ENCODE measurements at regions not wholly inside any gene's neighbourhood (a gene's known extent, or its start where the extent isn't known, plus 50 kb on each side); places are given as distances from the start of the nearest gene placed in this dataset.

DNA sequence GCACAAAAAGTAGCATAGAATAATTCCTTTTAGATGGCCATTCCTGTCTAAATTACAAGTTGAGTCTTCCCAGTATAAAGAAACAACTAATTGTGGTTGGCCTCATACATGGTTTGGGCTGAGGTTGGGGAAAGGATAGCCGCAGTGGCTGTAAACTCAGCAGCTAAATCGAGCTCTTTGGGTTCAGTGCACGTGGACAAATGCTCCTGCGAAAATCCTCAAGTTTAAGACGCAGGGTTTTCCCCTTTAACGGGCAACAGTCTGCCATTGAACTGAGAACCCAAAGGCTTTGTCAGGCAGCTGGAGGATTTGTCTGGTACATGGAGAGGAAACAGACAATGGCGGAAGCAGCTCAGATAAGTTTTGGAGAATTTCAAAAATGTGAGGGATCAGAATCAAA lies 331.9 kb downstream of the TGFB2 start:
- Histone ChIP-seq H3K36me3 (no peaks in the 10 kb centered on the region), H3K27me3 (no peaks in the 10 kb centered on the region), H3K9me3 (no peaks in the 10 kb centered on the region), H3K27ac (no peak overlapping the region), H3K4me3 (no peak overlapping the region), H3K4me1 (ENCODE audit: insufficient read depth) (no peaks in the 10 kb centered on the region)
- TF ChIP-seq POLR2A (IDR thresholded peaks at IDR 0.05) (no peak), EP300 (IDR thresholded peaks at IDR 0.05) (no peak)
- TF ChIP-seq, protein P1, sequence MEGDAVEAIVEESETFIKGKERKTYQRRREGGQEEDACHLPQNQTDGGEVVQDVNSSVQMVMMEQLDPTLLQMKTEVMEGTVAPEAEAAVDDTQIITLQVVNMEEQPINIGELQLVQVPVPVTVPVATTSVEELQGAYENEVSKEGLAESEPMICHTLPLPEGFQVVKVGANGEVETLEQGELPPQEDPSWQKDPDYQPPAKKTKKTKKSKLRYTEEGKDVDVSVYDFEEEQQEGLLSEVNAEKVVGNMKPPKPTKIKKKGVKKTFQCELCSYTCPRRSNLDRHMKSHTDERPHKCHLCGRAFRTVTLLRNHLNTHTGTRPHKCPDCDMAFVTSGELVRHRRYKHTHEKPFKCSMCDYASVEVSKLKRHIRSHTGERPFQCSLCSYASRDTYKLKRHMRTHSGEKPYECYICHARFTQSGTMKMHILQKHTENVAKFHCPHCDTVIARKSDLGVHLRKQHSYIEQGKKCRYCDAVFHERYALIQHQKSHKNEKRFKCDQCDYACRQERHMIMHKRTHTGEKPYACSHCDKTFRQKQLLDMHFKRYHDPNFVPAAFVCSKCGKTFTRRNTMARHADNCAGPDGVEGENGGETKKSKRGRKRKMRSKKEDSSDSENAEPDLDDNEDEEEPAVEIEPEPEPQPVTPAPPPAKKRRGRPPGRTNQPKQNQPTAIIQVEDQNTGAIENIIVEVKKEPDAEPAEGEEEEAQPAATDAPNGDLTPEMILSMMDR (IDR thresholded peaks at IDR 0.05) = no peak
- intact Hi-C loops (cut with DNase I) = no loop called here
- no peak for DNase-seq
- 74 to 81% (median 77%) methylated on average over 7 of the region's 7 CpGs for WGBS, 3 donors

DNA sequence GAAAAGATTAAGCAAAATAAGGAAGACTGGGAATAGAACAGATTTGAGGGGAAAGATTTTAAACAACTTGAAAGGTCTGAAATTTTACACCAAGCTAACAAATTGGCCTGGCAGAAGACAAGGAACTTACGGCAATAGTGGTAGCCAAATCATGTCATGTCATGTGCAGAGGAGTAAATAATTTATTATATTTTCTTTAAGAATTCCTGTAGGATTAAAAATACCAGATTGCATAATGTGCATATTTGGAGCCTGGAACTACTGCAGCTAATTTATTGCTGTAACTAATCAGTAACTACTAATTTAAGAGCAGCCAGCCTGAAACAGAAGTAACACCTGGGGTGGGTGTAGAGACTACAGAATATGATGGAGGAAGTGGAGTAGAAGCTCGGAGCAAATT lies 334.3 kb downstream of the TGFB2 start:
- H3K4me3 ChIP-seq = no peak overlapping the region
- no peaks in the 10 kb centered on the region for H3K4me1 ChIP-seq (ENCODE audit: insufficient read depth)
- H3K27ac ChIP-seq = no peak overlapping the region
- intact Hi-C loops (cut with DNase I) = no loop called here
- H3K27me3 ChIP-seq = no peaks in the 10 kb centered on the region
- WGBS, 3 donors = 67 to 95% (median 85%) methylated on average over 2 of the region's 2 CpGs
- no peak for DNase-seq
- TF ChIP-seq EP300 (IDR thresholded peaks at IDR 0.05) (no peak), POLR2A (IDR thresholded peaks at IDR 0.05) (no peak)
- TF ChIP-seq, protein P1 (IDR thresholded peaks at IDR 0.05) = no peak
- H3K36me3 ChIP-seq = no peaks in the 10 kb centered on the region
- no peaks in the 10 kb centered on the region for H3K9me3 ChIP-seq

DNA sequence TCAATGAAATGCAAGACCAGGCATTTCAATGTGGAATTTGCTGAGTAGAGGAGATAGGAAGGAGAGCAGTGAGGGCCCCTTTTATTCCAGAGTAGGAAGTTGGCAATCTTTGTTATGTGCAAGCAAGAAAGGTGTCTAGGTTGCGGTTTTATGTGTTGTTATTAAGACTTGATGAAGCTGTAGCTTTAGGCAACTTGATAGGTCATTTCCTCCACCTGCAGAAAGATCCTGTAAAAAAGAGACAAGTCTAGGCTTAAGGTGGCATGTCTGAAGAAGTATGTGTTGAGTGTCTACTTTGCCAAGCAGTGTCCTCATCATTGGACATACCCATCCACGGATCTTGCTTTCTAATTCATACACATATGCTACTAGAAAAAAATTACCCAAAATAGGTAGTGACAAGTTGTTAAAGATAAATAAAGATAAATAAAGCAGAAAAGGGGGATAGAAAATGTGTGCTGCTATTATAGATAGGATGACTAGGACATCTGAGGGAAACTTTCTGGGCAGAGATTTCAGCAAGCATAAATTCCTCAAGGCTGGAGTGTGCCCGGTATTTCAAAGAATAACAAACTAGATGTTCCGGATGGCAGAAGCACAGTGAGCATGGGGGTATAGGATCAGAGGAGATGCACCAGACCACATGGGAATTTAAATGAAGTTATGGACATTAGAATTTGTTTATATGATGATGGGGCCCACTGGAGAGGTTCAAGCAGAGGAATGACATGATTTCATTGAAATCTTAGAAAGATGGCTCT lies 335.0 kb downstream of the TGFB2 start:
- 84 to 95% (median 88%) methylated on average over 4 of the region's 4 CpGs for WGBS, 3 donors
- TF ChIP-seq EP300 (IDR thresholded peaks at IDR 0.05) = no peak
- TF ChIP-seq POLR2A (IDR thresholded peaks at IDR 0.05) = no peak
- TF ChIP-seq, protein P1 (IDR thresholded peaks at IDR 0.05) = no peak
- no peak overlapping the region for H3K4me3 ChIP-seq
- H3K4me1 ChIP-seq (ENCODE audit: insufficient read depth) = no peaks in the 10 kb centered on the region
- H3K27ac ChIP-seq = no peak overlapping the region
- no peak for DNase-seq
- no peaks in the 10 kb centered on the region for H3K9me3 ChIP-seq
- no peaks in the 10 kb centered on the region for H3K27me3 ChIP-seq
- intact Hi-C loops (cut with DNase I) = no loop called here
- H3K36me3 ChIP-seq = no peaks in the 10 kb centered on the region

DNA sequence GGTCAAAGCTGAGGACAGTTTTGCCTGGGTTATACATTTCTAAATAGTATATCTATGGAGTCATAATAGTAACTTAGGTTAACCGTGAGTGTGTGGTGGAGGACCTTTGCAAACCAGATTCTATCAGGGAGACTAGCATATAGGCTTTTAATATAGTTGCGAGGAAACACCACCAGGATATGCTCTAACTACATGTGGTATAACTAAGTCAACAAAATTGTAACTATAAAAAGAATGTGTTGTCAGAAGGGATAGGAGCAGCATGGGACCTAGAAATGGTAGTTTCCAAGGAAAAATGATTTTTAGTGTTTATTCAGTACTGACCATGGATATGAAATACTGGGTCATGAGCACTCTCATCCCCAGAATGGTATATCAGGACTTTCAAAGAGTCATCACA lies 338.1 kb downstream of the TGFB2 start:
- Histone ChIP-seq H3K27ac (no peak overlapping the region), H3K27me3 (no peaks in the 10 kb centered on the region), H3K4me1 (ENCODE audit: insufficient read depth) (no peaks in the 10 kb centered on the region), H3K4me3 (no peak overlapping the region), H3K9me3 (no peaks in the 10 kb centered on the region), H3K36me3 (no peaks in the 10 kb centered on the region)
- intact Hi-C loops (cut with DNase I) = no loop called here
- 48 to 98% (median 49%) methylated on average over 2 of the region's 2 CpGs for WGBS, 3 donors
- TF ChIP-seq, protein P1 (IDR thresholded peaks at IDR 0.05) = no peak
- no peak for TF ChIP-seq POLR2A (IDR thresholded peaks at IDR 0.05)
- no peak for TF ChIP-seq EP300 (IDR thresholded peaks at IDR 0.05)
- DNase-seq = no peak

Measured in ovary (tissue), 7 donors.